ENCODE measurements at regions not wholly inside any gene's neighbourhood (a gene's known extent, or its start where the extent isn't known, plus 50 kb on each side); places are given as distances from the start of the nearest gene placed in this dataset.
A peak's percentile ranks its signal among the peaks of the same experiment; 100 is the strongest.

GRCh38 chr9:108621991-108622855 lies 233.6 kb downstream of the ACTL7B start:
- Histone ChIP-seq H3K9ac (ENCODE audit: control insufficient read depth, extremely low read depth, insufficient read depth, low read length) (no peak overlapping the region), H3K4me1 (ENCODE audit: control insufficient read depth, extremely low read depth, insufficient read depth, low read length) (peaks cover 34% of the 10 kb centered on the region), H3K9me3 (ENCODE audit: control insufficient read depth, low read depth, low read length) (no peaks in the 10 kb centered on the region), H3K36me3 (ENCODE audit: control insufficient read depth in 2 of 2, extremely low read depth in 1 of 2, insufficient read depth in 2 of 2, low read length in 2 of 2) (no peaks in the 10 kb centered on the region), H3K79me2 (ENCODE audit: control insufficient read depth, insufficient read depth, low read length) (no peaks in the 10 kb centered on the region), H3K4me2 (ENCODE audit: control insufficient read depth, extremely low read depth, insufficient read depth, low read depth, low read length) (no peak overlapping the region), H4K20me1 (ENCODE audit: control insufficient read depth, extremely low read depth, insufficient read depth, low read length) (no peaks in the 10 kb centered on the region), H3K27ac (ENCODE audit: control insufficient read depth, insufficient read depth, low read length) (peak overlapping the region; percentile 15), H2AFZ (ENCODE audit: control insufficient read depth, low read length) (no peak overlapping the region), H3K27me3 (ENCODE audit: control insufficient read depth, extremely low read depth, insufficient read depth, low read length) (no peaks in the 10 kb centered on the region), H3K4me3 (ENCODE audit: control insufficient read depth in 2 of 3, extremely low read depth in 1 of 3, insufficient read depth in 2 of 3, low read depth in 1 of 3, low read length in 3 of 3) (no peak overlapping the region), H3K9me1 (ENCODE audit: control insufficient read depth, extremely low read depth, insufficient read depth, low read length) (no peaks in the 10 kb centered on the region)
- TF ChIP-seq EZH2 (IDR thresholded peaks at IDR 0.05; ENCODE audit: low read length) (no peak), CTCF (optimal IDR thresholded peaks at IDR 0.05 in 1 of 3, IDR thresholded peaks at IDR 0.05 in 1 of 3, conservative IDR thresholded peaks at IDR 0.05 in 1 of 3; ENCODE audit: extremely low read depth in 1 of 3, insufficient read depth in 2 of 3, low read length in 3 of 3) (no peak)
- dilution Hi-C loops (cut with MboI; ENCODE audit: extremely low pct_ligation_motif_present, low sequenced_read_pairs): no loop called here
- FAIRE-seq (peak; percentile 88), DNase-seq (ENCODE audit: low read depth, low spot score) (no peak)

GRCh38 chr9:108620767-108621166 lies 235.0 kb downstream of the ACTL7B start:
- Histone ChIP-seq H3K36me3 (ENCODE audit: control insufficient read depth in 2 of 2, extremely low read depth in 1 of 2, insufficient read depth in 2 of 2, low read length in 2 of 2) (no peaks in the 10 kb centered on the region), H3K4me3 (ENCODE audit: control insufficient read depth in 2 of 3, extremely low read depth in 1 of 3, insufficient read depth in 2 of 3, low read depth in 1 of 3, low read length in 3 of 3) (no peak overlapping the region), H3K27ac (ENCODE audit: control insufficient read depth, insufficient read depth, low read length) (no peak overlapping the region), H3K9ac (ENCODE audit: control insufficient read depth, extremely low read depth, insufficient read depth, low read length) (no peak overlapping the region), H2AFZ (ENCODE audit: control insufficient read depth, low read length) (no peak overlapping the region), H3K27me3 (ENCODE audit: control insufficient read depth, extremely low read depth, insufficient read depth, low read length) (no peaks in the 10 kb centered on the region), H3K4me1 (ENCODE audit: control insufficient read depth, extremely low read depth, insufficient read depth, low read length) (peaks cover 35% of the 10 kb centered on the region), H3K9me1 (ENCODE audit: control insufficient read depth, extremely low read depth, insufficient read depth, low read length) (no peaks in the 10 kb centered on the region), H4K20me1 (ENCODE audit: control insufficient read depth, extremely low read depth, insufficient read depth, low read length) (no peaks in the 10 kb centered on the region), H3K79me2 (ENCODE audit: control insufficient read depth, insufficient read depth, low read length) (no peaks in the 10 kb centered on the region), H3K4me2 (ENCODE audit: control insufficient read depth, extremely low read depth, insufficient read depth, low read depth, low read length) (no peak overlapping the region), H3K9me3 (ENCODE audit: control insufficient read depth, low read depth, low read length) (no peaks in the 10 kb centered on the region)
- dilution Hi-C loops (cut with MboI; ENCODE audit: extremely low pct_ligation_motif_present, low sequenced_read_pairs): no loop called here
- DNase-seq (ENCODE audit: low read depth, low spot score): no peak
- peak; percentile 39 for FAIRE-seq
- TF ChIP-seq CTCF (optimal IDR thresholded peaks at IDR 0.05 in 1 of 3, IDR thresholded peaks at IDR 0.05 in 1 of 3, conservative IDR thresholded peaks at IDR 0.05 in 1 of 3; ENCODE audit: extremely low read depth in 1 of 3, insufficient read depth in 2 of 3, low read length in 3 of 3) (no peak), EZH2 (IDR thresholded peaks at IDR 0.05; ENCODE audit: low read length) (no peak)

Measured in keratinocyte (primary cell).